ENCODE measurements at regions not wholly inside any gene's neighbourhood (a gene's known extent, or its start where the extent isn't known, plus 50 kb on each side); places are given as distances from the start of the nearest gene placed in this dataset.

GRCh38 chr3:197430502-197430901, 125.3 kb downstream of the BDH1 start:
- Histone ChIP-seq H3K79me2 (ENCODE audit: insufficient read depth, low read depth) (no peaks in the 10 kb centered on the region), H3K4me3 (IDR thresholded peaks at IDR 0.05; ENCODE audit: insufficient read depth, low read depth, low read length) (no peak overlapping the region), H3K36me3 (ENCODE audit: insufficient read depth) (no peaks in the 10 kb centered on the region), H3K4me2 (no peak overlapping the region), H3K4me1 (ENCODE audit: low read depth, poor library complexity, severe bottlenecking) (no peaks in the 10 kb centered on the region), H3K27me3 (ENCODE audit: insufficient read depth, low read depth) (no peaks in the 10 kb centered on the region), H3K27ac (no peak overlapping the region), H4K20me1 (ENCODE audit: insufficient read depth) (no peaks in the 10 kb centered on the region), H2AFZ (ENCODE audit: low read depth) (no peak overlapping the region), H3K9ac (no peak overlapping the region)
- TF ChIP-seq, protein P1, sequence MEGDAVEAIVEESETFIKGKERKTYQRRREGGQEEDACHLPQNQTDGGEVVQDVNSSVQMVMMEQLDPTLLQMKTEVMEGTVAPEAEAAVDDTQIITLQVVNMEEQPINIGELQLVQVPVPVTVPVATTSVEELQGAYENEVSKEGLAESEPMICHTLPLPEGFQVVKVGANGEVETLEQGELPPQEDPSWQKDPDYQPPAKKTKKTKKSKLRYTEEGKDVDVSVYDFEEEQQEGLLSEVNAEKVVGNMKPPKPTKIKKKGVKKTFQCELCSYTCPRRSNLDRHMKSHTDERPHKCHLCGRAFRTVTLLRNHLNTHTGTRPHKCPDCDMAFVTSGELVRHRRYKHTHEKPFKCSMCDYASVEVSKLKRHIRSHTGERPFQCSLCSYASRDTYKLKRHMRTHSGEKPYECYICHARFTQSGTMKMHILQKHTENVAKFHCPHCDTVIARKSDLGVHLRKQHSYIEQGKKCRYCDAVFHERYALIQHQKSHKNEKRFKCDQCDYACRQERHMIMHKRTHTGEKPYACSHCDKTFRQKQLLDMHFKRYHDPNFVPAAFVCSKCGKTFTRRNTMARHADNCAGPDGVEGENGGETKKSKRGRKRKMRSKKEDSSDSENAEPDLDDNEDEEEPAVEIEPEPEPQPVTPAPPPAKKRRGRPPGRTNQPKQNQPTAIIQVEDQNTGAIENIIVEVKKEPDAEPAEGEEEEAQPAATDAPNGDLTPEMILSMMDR (conservative IDR thresholded peaks at IDR 0.05; ENCODE audit: low read depth, low read length) = no peak

DNA sequence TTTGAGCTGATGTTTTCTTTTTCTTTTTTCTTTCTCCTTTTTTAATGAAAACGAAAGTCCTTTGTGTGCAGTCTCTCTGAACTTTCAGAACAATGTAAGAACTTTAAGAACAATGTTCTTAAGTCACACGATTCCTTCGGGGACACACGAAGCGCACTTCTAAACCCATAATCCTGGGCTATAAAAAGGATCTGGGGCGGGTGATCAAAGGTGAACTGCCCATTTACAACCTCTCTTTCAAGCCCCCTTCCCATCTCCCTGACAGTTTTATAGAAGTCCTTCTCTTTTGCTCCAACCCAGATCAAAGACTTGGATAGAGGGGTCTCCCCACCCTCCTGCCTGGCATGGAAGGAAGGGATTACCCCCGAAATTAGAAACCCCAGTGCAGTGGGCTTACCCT, 126.8 kb downstream of the BDH1 start:
- H4K20me1 ChIP-seq (ENCODE audit: insufficient read depth) = no peaks in the 10 kb centered on the region
- no peaks in the 10 kb centered on the region for H3K27me3 ChIP-seq (ENCODE audit: insufficient read depth, low read depth)
- H3K36me3 ChIP-seq (ENCODE audit: insufficient read depth) = no peaks in the 10 kb centered on the region
- H3K79me2 ChIP-seq (ENCODE audit: insufficient read depth, low read depth) = no peaks in the 10 kb centered on the region
- no peak overlapping the region for H3K4me2 ChIP-seq
- no peak overlapping the region for H2AFZ ChIP-seq (ENCODE audit: low read depth)
- H3K27ac ChIP-seq = no peak overlapping the region
- no peaks in the 10 kb centered on the region for H3K4me1 ChIP-seq (ENCODE audit: low read depth, poor library complexity, severe bottlenecking)
- H3K9ac ChIP-seq = no peak overlapping the region
- TF ChIP-seq, protein P1 (conservative IDR thresholded peaks at IDR 0.05; ENCODE audit: low read depth, low read length) = no peak
- no peak overlapping the region for H3K4me3 ChIP-seq (IDR thresholded peaks at IDR 0.05; ENCODE audit: insufficient read depth, low read depth, low read length)

DNA sequence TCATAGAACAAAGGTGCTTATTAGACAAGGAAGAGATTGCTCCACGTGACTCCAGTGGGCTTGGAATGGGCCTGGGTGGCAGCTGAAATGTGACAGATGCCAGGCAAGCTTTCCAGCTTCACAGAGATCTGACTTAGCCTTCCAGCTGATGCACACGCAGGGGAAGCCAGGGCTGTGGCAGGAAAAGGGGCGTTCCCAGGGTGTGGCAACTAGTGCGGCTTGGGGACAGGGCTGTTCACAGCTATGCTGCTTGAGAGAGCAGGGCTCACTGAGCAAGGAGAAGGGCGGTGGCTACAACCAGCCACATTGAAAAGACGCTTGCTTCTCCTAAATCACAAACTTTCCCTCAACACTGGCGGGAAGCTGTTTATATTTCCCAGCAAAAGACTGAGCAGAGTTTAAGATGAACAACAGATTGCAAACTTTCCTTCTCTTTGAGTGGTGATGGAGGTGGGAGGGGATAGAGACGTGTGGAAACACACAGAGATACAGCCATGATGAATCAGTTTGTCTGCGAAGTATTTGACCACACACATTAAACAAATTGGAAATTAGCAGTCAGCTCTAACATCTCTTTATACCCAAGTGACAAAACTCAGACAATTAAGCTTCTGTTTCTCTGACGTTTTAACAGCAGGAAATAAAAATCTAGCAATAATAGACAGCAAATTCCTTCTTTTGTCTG, 127.5 kb downstream of the BDH1 start:
- TF ChIP-seq, protein P1 (conservative IDR thresholded peaks at IDR 0.05; ENCODE audit: low read depth, low read length) = no peak
- Histone ChIP-seq H3K4me2 (no peak overlapping the region), H4K20me1 (ENCODE audit: insufficient read depth) (no peaks in the 10 kb centered on the region), H3K4me3 (IDR thresholded peaks at IDR 0.05; ENCODE audit: insufficient read depth, low read depth, low read length) (no peak overlapping the region), H3K79me2 (ENCODE audit: insufficient read depth, low read depth) (no peaks in the 10 kb centered on the region), H3K36me3 (ENCODE audit: insufficient read depth) (no peaks in the 10 kb centered on the region), H3K4me1 (ENCODE audit: low read depth, poor library complexity, severe bottlenecking) (no peaks in the 10 kb centered on the region), H3K27ac (no peak overlapping the region), H3K9ac (no peak overlapping the region), H3K27me3 (ENCODE audit: insufficient read depth, low read depth) (no peaks in the 10 kb centered on the region), H2AFZ (ENCODE audit: low read depth) (no peak overlapping the region)

DNA sequence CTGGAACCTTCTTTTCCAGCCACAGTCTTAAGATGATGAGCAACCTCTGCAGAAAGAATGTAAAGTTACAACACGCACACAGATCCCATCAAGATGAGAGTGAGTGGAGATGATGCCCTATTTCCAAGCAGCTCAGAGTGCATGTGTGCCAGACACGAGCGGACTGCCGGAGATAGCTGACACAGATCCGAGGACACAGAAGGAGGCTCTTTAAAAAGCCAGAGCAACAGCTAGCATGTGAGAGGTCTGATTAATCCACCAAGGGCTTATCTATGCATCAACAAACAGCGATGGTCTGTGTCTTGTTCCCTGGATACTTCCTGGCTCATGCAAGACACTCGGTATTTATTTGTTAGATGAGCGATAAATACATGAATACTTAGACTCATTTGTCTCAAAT, 128.6 kb upstream of the DLG1 start:
- Histone ChIP-seq H2AFZ (ENCODE audit: low read depth) (no peak overlapping the region), H3K27ac (no peak overlapping the region), H3K4me1 (ENCODE audit: low read depth, poor library complexity, severe bottlenecking) (no peaks in the 10 kb centered on the region), H3K27me3 (ENCODE audit: insufficient read depth, low read depth) (no peaks in the 10 kb centered on the region), H4K20me1 (ENCODE audit: insufficient read depth) (no peaks in the 10 kb centered on the region), H3K4me2 (no peak overlapping the region), H3K4me3 (IDR thresholded peaks at IDR 0.05; ENCODE audit: insufficient read depth, low read depth, low read length) (no peak overlapping the region), H3K36me3 (ENCODE audit: insufficient read depth) (no peaks in the 10 kb centered on the region), H3K79me2 (ENCODE audit: insufficient read depth, low read depth) (no peaks in the 10 kb centered on the region), H3K9ac (no peak overlapping the region)
- TF ChIP-seq, protein P1 (conservative IDR thresholded peaks at IDR 0.05; ENCODE audit: low read depth, low read length) = no peak

Measured in KMS-11 (cell line).